SK-N-SH (cell line): ENCODE measurements at regions not wholly inside any gene's neighbourhood (a gene's known extent, or its start where the extent isn't known, plus 50 kb on each side); places are given as distances from the start of the nearest gene placed in this dataset.
"Not testable (repeated sequence)": the region's sequence is repeated elsewhere in the genome, so short reads cannot be mapped to it uniquely, and the experiment has no call there.

ENCODE experiments used
- CTCF ChIA-PET: fragments of 300-600, 350-600 bp; formaldehyde crosslinking; extraction: SDS; loops from one replicate; lab custom pipeline; 2021; lab: Yijun Ruan, JAX
- POLR2A ChIA-PET: fragments of 350-600 bp; sonication (Branson Sonifier 250); formaldehyde crosslinking; extraction: SDS; loops from one replicate; lab custom pipeline; 2020; ENCODE audit warnings: antibody characterized with exemption, inconsistent platforms; lab: Yijun Ruan, JAX
- DNase-seq: peaks from one replicate; pipeline ENCODE4 v3.0.0; 2012
- H2AFZ ChIP-seq: fragments of 200-600 bp; sonication (generic); 2 replicates; pipeline ENCODE4 v1.8.1; 2016; ENCODE audit warnings: antibody characterized with exemption, mild to moderate bottlenecking, low read depth
- H3F3A ChIP-seq: fragments of 200-600 bp; sonication (generic); replicated peaks from 2 replicates; pipeline ENCODE3; 2016; ENCODE audit warnings: antibody characterized with exemption, mild to moderate bottlenecking; ENCODE audit not compliant: insufficient read depth
- H3K27ac ChIP-seq, 2 experiments: fragments of 200-500 bp in 1 of 2; fragments of 200-600 bp in 1 of 2; sonication (Bioruptor generic) in 1 of 2; sonication (generic), shearing (Covaris generic) in 1 of 2; 2 replicates each; pipeline versions ENCODE4 v1.5.1 to v1.6.1; 2014 to 2016; ENCODE audit warnings: low read depth in 2 of 2, inconsistent platforms in 1 of 2, low read length in 1 of 2, mild to moderate bottlenecking in 1 of 2, mixed read lengths in 1 of 2
- H3K27me3 ChIP-seq: fragments of 200-600 bp; sonication (generic), shearing (Covaris generic); 2 replicates; pipeline ENCODE4 v1.6.1; 2016; ENCODE audit warnings: mixed run types; ENCODE audit not compliant: insufficient read depth
- H3K36me3 ChIP-seq, 2 experiments: fragments of 200-500 bp in 1 of 2; fragments of 200-600 bp in 1 of 2; sonication (Bioruptor generic) in 1 of 2; sonication (generic) in 1 of 2; replicated peaks in 1 of 2; 2 replicates each; pipeline versions ENCODE3 to v1.5.1; 2014 to 2016; ENCODE audit warnings: low read length in 1 of 2, mild to moderate bottlenecking in 1 of 2; ENCODE audit not compliant: insufficient read depth in 2 of 2, control insufficient read depth in 1 of 2
- H3K4me1 ChIP-seq, 2 experiments: fragments of 200-500 bp in 1 of 2; fragments of 200-600 bp in 1 of 2; sonication (Bioruptor generic) in 1 of 2; sonication (generic), shearing (Covaris generic) in 1 of 2; 2 replicates each; pipeline versions ENCODE4 v1.5.1 to v1.6.1; 2014 to 2016; ENCODE audit warnings: low read depth in 1 of 2, low read length in 1 of 2, mixed run types in 1 of 2; ENCODE audit not compliant: insufficient read depth in 2 of 2, control insufficient read depth in 1 of 2
- H3K4me2 ChIP-seq: fragments of 200-600 bp; sonication (generic), shearing (Covaris generic); 2 replicates; pipeline ENCODE4 v1.6.1; 2017; ENCODE audit warnings: mixed run types
- H3K4me3 ChIP-seq, 2 experiments: fragments of 200-500 bp in 1 of 2; fragments of 200-600 bp in 1 of 2; sonication (Bioruptor generic) in 1 of 2; sonication (generic), shearing (Covaris generic) in 1 of 2; 2 replicates each; pipeline versions ENCODE4 v1.5.1 to v1.8.1; 2014 to 2016; ENCODE audit warnings: low read depth in 2 of 2, inconsistent platforms in 1 of 2, low read length in 1 of 2, mild to moderate bottlenecking in 1 of 2, mixed read lengths in 1 of 2, moderate library complexity in 1 of 2
- H3K79me2 ChIP-seq: fragments of 200-600 bp; sonication (generic); 2 replicates; pipeline ENCODE4 v1.8.1; 2017; ENCODE audit warnings: mild to moderate bottlenecking; ENCODE audit not compliant: insufficient read depth
- H3K9ac ChIP-seq: fragments of 200-600 bp; sonication (generic); 2 replicates; pipeline ENCODE4 v1.6.1; 2017; ENCODE audit warnings: mixed run types
- H3K9me2 ChIP-seq: fragments of 200-600 bp; sonication (generic); 2 replicates; pipeline ENCODE4 v1.6.1; 2017; ENCODE audit warnings: mixed run types
- H3K9me3 ChIP-seq: fragments of 200-600 bp; sonication (generic); 2 replicates; pipeline ENCODE4 v1.6.1; 2017; ENCODE audit warnings: mixed run types, mild to moderate bottlenecking, moderate library complexity
- H4K20me1 ChIP-seq: fragments of 200-600 bp; sonication (generic); 2 replicates; pipeline ENCODE4 v1.6.1; 2017; ENCODE audit warnings: mild to moderate bottlenecking, mixed run types; ENCODE audit not compliant: insufficient read depth
- GABPA ChIP-seq: IDR thresholded peaks from 2 replicates; pipeline ENCODE4 v1.4.0; 2012; ENCODE audit warnings: low read depth, mild to moderate bottlenecking
- MAX ChIP-seq: IDR thresholded peaks from 2 replicates; pipeline ENCODE4 v1.4.0; 2012; ENCODE audit warnings: low read depth
- TAF1 ChIP-seq: IDR thresholded peaks from 2 replicates; pipeline ENCODE4 v1.6.1; 2012; ENCODE audit warnings: low read depth, mild to moderate bottlenecking, low read length, moderate library complexity, borderline replicate concordance
- USF2 ChIP-seq: fragments of 150-350 bp; IDR thresholded peaks from 2 replicates; pipeline ENCODE4 v1.6.1; 2017; ENCODE audit warnings: antibody characterized with exemption, low read length, low read depth, borderline replicate concordance
- WGBS: methylation state at CpG from one replicate; pipeline ENCODE4 v1.1.6; 2017; ENCODE audit warnings: low lambda C conversion rate; 5-methylcytosine and 5-hydroxymethylcytosine counted together
- TF ChIP-seq, protein P1 (sequence below): IDR thresholded peaks from 2 replicates; pipeline ENCODE4 v1.4.0; 2012; ENCODE audit warnings: low read depth, borderline replicate concordance
- TF ChIP-seq, protein P2 (sequence below): fragments of 200-600 bp; sonication (generic); IDR thresholded peaks from 2 replicates; pipeline ENCODE4 v1.6.1; 2017; ENCODE audit warnings: antibody characterized with exemption, mild to moderate bottlenecking, moderate library complexity

- CTCF ChIA-PET = interaction anchor here (1.0 kb wide), 1 partner anchor 20 kb away, joined by 3 read pairs; no protein-coding TSS in a partner anchor
- no peaks in the 10 kb centered on the region for H3K79me2 ChIP-seq
- no peak overlapping the region for H3K9ac ChIP-seq
- POLR2A ChIA-PET = no interaction called here
- no peaks in the 10 kb centered on the region; the same call in 1 of the 2 replicates for H3K27me3 ChIP-seq
- no peaks in the 10 kb centered on the region for H3F3A ChIP-seq
- H3K9me2 ChIP-seq = no peaks in the 10 kb centered on the region
- no peak overlapping the region; a peak in 1 of 4 replicates for H3K27ac ChIP-seq
- H4K20me1 ChIP-seq = no peaks in the 10 kb centered on the region
- no peaks in the 10 kb centered on the region for H3K4me1 ChIP-seq
- 36% methylated on average over 2 of the region's 2 CpGs for WGBS
- no peaks in the 10 kb centered on the region for H3K36me3 ChIP-seq
- no peaks in the 10 kb centered on the region for H3K9me3 ChIP-seq
- H2AFZ ChIP-seq = no peak overlapping the region
- no peak for DNase-seq
- no peak overlapping the region for H3K4me3 ChIP-seq
- no peak overlapping the region for H3K4me2 ChIP-seq
- TF ChIP-seq, protein P1, sequence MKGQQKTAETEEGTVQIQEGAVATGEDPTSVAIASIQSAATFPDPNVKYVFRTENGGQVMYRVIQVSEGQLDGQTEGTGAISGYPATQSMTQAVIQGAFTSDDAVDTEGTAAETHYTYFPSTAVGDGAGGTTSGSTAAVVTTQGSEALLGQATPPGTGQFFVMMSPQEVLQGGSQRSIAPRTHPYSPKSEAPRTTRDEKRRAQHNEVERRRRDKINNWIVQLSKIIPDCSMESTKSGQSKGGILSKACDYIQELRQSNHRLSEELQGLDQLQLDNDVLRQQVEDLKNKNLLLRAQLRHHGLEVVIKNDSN = no peak
- no peak for TF ChIP-seq MAX
- TF ChIP-seq USF2 = no peak
- TF ChIP-seq TAF1 = no peak
- TF ChIP-seq, protein P2, sequence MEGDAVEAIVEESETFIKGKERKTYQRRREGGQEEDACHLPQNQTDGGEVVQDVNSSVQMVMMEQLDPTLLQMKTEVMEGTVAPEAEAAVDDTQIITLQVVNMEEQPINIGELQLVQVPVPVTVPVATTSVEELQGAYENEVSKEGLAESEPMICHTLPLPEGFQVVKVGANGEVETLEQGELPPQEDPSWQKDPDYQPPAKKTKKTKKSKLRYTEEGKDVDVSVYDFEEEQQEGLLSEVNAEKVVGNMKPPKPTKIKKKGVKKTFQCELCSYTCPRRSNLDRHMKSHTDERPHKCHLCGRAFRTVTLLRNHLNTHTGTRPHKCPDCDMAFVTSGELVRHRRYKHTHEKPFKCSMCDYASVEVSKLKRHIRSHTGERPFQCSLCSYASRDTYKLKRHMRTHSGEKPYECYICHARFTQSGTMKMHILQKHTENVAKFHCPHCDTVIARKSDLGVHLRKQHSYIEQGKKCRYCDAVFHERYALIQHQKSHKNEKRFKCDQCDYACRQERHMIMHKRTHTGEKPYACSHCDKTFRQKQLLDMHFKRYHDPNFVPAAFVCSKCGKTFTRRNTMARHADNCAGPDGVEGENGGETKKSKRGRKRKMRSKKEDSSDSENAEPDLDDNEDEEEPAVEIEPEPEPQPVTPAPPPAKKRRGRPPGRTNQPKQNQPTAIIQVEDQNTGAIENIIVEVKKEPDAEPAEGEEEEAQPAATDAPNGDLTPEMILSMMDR = no peak
- TF ChIP-seq GABPA = no peak
Measured at GRCh38 chr6:4208158-4208557, 72.8 kb upstream of the ECI2 start.

- H3K4me3 ChIP-seq, H3K9me3 ChIP-seq, H3F3A ChIP-seq, H3K27me3 ChIP-seq, H3K79me2 ChIP-seq, H3K4me2 ChIP-seq, H4K20me1 ChIP-seq, H3K36me3 ChIP-seq, H3K4me1 ChIP-seq, H2AFZ ChIP-seq, H3K27ac ChIP-seq, DNase-seq, H3K9me2 ChIP-seq, H3K9ac ChIP-seq, POLR2A ChIA-PET: not testable (repeated sequence)
- CTCF ChIA-PET = interaction anchor here (1.5 kb wide), 1 partner anchor 462 kb away, joined by 4 read pairs; no protein-coding TSS in a partner anchor
- 57% methylated on average over 11 of the region's 21 CpGs for WGBS
Measured at GRCh38 chr6:4203642-4204417, 68.5 kb upstream of the ECI2 start.
